CD4-positive, CD25-positive, alpha-beta regulatory T cell (primary cell): ENCODE measurements at regions not wholly inside any gene's neighbourhood (a gene's known extent, or its start where the extent isn't known, plus 50 kb on each side); places are given as distances from the start of the nearest gene placed in this dataset.
A peak's percentile ranks its signal among the peaks of the same experiment; 100 is the strongest.
"Not testable (repeated sequence)": the region's sequence is repeated elsewhere in the genome, so short reads cannot be mapped to it uniquely, and the experiment has no call there.

Source experiments
- ATAC-seq, 2 donors: fragments of 150-1000 bp; cut with Tn5 transposase; one replicate each; pipeline ENCODE4 v1.10.0; 2021; ENCODE audit warnings: low read depth in 2 of 2, moderate number of reproducible peaks in 2 of 2, moderate library complexity in 1 of 2
- DNase-seq, 3 donors: peaks; one replicate each; pipeline versions ENCODE4 v3.0.0 to v3.0.0-alpha.2; 2012 to 2022; ENCODE audit warnings: mixed read lengths in 1 of 3
- H3K27ac ChIP-seq: one replicate; pipeline ENCODE4 v1.7.0; 2013; ENCODE audit warnings: mild to moderate bottlenecking, low read length; ENCODE audit not compliant: insufficient read depth, poor library complexity, severe bottlenecking
- H3K27me3 ChIP-seq: one replicate; pipeline ENCODE4 v1.7.0; 2013; ENCODE audit warnings: low read length; ENCODE audit not compliant: control insufficient read depth, insufficient read depth
- H3K36me3 ChIP-seq: one replicate; pipeline ENCODE4 v1.7.0; 2013; ENCODE audit warnings: mild to moderate bottlenecking, low read length, moderate library complexity; ENCODE audit not compliant: control insufficient read depth, insufficient read depth
- H3K4me1 ChIP-seq: 2 replicates; pipeline ENCODE4 v1.7.0; 2013; ENCODE audit warnings: mild to moderate bottlenecking, low read length; ENCODE audit not compliant: insufficient read depth, control insufficient read depth, poor library complexity, severe bottlenecking
- H3K4me3 ChIP-seq: one replicate; pipeline ENCODE4 v1.7.0; 2013; ENCODE audit warnings: low read depth, mild to moderate bottlenecking, low read length, moderate library complexity
- H3K9me3 ChIP-seq, 2 experiments: 1 replicate in 1 of 2; 2 replicates in 1 of 2; pipeline ENCODE4 v1.7.0; 2013; ENCODE audit warnings: low read length in 2 of 2, mild to moderate bottlenecking in 1 of 2, moderate library complexity in 1 of 2; ENCODE audit not compliant: control insufficient read depth in 2 of 2
- H3K27ac Mint-ChIP-seq, 3 donors: one replicate each; pipeline ENCODE4 v1.8.0; 2020 to 2022; ENCODE audit warnings: mild to moderate bottlenecking in 3 of 3, mixed read lengths in 3 of 3, moderate library complexity in 2 of 3
- H3K27me3 Mint-ChIP-seq: one replicate; pipeline ENCODE4 v1.8.0; 2022; ENCODE audit warnings: mild to moderate bottlenecking, mixed read lengths
- H3K36me3 Mint-ChIP-seq: one replicate; pipeline ENCODE4 v1.8.0; 2020; ENCODE audit warnings: mixed read lengths
- H3K4me1 Mint-ChIP-seq, 4 donors: one replicate each; pipeline ENCODE4 v1.8.0; 2020 to 2022; ENCODE audit warnings: mixed read lengths in 4 of 4, mild to moderate bottlenecking in 1 of 4
- H3K4me3 Mint-ChIP-seq, 4 donors: one replicate each; pipeline ENCODE4 v1.8.0; 2020 to 2022; ENCODE audit warnings: mild to moderate bottlenecking in 4 of 4, mixed read lengths in 4 of 4, moderate library complexity in 3 of 4
- H3K9me3 Mint-ChIP-seq, 7 donors: one replicate each; pipeline ENCODE4 v1.8.0; 2020 to 2022; ENCODE audit warnings: mixed read lengths in 7 of 7, mild to moderate bottlenecking in 3 of 7, moderate library complexity in 2 of 7

DNA sequence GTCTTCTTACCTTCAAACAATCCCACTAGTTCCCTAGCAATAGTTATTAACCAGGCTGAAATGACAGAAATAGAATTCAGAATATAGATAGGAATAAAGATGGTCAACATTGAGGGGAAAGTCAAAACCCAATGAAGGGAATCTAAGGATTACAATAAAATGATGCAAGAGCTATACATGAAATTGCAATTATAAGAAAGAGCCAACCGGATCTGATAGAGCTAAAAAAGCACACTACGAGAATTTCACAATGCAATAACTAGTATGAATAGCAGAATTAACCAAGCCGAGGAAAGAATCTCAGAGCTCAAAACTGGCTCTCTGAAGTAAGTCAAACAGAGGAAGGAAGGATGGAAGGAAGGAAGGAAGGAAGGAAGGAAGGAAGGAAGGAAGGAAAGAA lies 288.7 kb upstream of the KCND2 start:
- Histone ChIP-seq H3K4me3 (no peak overlapping the region), H3K27ac (no peak overlapping the region), H3K4me1 (no peaks in the 10 kb centered on the region), H3K27me3 (no peaks in the 10 kb centered on the region), H3K9me3 (peaks cover 0 to 11% of the 10 kb centered on the region in 2 experiments), H3K36me3 (no peaks in the 10 kb centered on the region)
- no peak for DNase-seq
- Mint-ChIP-seq H3K4me3 (no peak overlapping the region), H3K4me1 (no peaks in the 10 kb centered on the region), H3K27me3 (no peaks in the 10 kb centered on the region), H3K9me3 (peaks cover 5 to 26% (median 9%) of the 10 kb centered on the region in 7 donors), H3K27ac (no peak overlapping the region), H3K36me3 (no peaks in the 10 kb centered on the region)
- no peak for ATAC-seq

DNA sequence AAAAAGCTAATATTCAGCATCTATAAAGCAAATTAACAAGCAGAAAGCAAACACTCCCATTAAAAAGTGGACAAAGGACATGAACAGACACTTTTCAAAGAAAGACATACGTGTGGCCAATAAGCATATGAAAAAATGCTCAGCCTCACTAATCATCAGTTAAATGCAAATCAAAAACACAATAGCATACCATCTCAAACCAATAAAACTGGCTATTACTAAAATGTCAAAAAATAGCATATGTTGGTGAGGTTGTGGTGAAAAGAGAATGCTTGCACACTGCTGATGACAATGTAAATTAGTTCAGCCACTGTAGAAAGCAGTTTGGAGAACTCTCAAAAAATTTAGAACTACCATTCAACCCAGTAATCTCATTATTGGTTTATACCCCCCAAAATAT lies 284.6 kb upstream of the KCND2 start:
- H3K4me1 Mint-ChIP-seq: no peaks in the 10 kb centered on the region
- ATAC-seq (no peak), DNase-seq (no peak)
- no peaks in the 10 kb centered on the region for H3K36me3 Mint-ChIP-seq
- H3K36me3 ChIP-seq: no peaks in the 10 kb centered on the region
- H3K27ac Mint-ChIP-seq: no peak overlapping the region
- no peaks in the 10 kb centered on the region for H3K4me1 ChIP-seq
- H3K4me3 Mint-ChIP-seq: no peak overlapping the region
- peaks cover 0 to 9% of the 10 kb centered on the region in 2 experiments for H3K9me3 ChIP-seq
- H3K27me3 ChIP-seq: no peaks in the 10 kb centered on the region
- no peaks in the 10 kb centered on the region for H3K27me3 Mint-ChIP-seq
- no peak overlapping the region for H3K4me3 ChIP-seq
- H3K27ac ChIP-seq: no peak overlapping the region
- peaks cover 7 to 27% (median 9%) of the 10 kb centered on the region in 7 donors for H3K9me3 Mint-ChIP-seq

DNA sequence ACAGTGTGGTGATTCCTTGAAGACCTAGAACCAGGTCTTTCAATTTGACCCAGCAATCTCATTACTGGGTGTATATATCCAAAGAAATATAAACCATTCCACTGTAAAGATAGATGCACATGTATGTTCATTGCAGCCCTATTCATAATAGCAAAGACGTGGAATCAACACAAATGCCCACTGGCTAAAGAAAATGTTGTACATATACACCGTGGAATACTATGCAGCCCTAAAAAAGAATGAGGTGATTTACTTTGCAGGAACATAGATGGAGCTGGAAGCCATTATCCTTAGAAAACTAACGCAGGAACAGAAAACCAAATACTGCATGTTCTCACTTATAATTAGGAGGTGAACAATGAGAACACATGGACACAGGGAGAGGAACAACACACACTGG lies 278.0 kb upstream of the KCND2 start:
- no peak for DNase-seq
- no peaks in the 10 kb centered on the region for H3K4me1 Mint-ChIP-seq
- H3K27ac ChIP-seq: no peak overlapping the region
- H3K9me3 ChIP-seq: no peaks in the 10 kb centered on the region
- peak overlapping the region in 1 of 4 donors; percentile 24 for H3K4me3 Mint-ChIP-seq
- no peaks in the 10 kb centered on the region for H3K27me3 ChIP-seq
- H3K27ac Mint-ChIP-seq: no peak overlapping the region
- no peak overlapping the region for H3K4me3 ChIP-seq
- peaks cover 2 to 16% (median 4%) of the 10 kb centered on the region in 7 donors for H3K9me3 Mint-ChIP-seq
- no peaks in the 10 kb centered on the region for H3K4me1 ChIP-seq
- ATAC-seq: no peak
- no peaks in the 10 kb centered on the region for H3K27me3 Mint-ChIP-seq
- H3K36me3 ChIP-seq: no peaks in the 10 kb centered on the region
- H3K36me3 Mint-ChIP-seq: no peaks in the 10 kb centered on the region

DNA sequence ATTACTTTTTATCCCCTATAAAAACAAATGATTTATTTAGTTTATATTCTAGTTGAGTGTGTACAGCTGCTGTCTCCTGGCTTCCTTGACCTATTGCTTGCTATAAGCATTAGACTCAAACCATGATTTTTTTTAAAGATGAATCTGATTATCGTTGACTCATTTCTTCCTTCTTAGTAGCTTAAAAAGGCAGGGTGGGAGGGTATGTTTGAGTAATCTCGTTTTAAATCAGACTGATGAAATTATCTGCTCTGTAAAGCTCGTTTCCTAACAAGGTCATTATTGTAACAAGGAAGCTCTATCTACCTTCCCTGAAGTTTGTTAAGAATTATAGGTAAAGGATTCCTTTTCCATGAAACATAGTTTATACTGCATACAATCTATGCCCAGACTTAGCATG lies 276.3 kb upstream of the KCND2 start:
- DNase-seq: no peak
- Mint-ChIP-seq H3K36me3 (no peaks in the 10 kb centered on the region), H3K4me1 (no peaks in the 10 kb centered on the region), H3K27ac (no peak overlapping the region), H3K27me3 (no peaks in the 10 kb centered on the region), H3K9me3 (peaks cover 0 to 17% (median 4%) of the 10 kb centered on the region in 7 donors), H3K4me3 (no peak overlapping the region)
- Histone ChIP-seq H3K4me3 (no peak overlapping the region), H3K27ac (no peak overlapping the region), H3K36me3 (no peaks in the 10 kb centered on the region), H3K9me3 (no peaks in the 10 kb centered on the region), H3K27me3 (no peaks in the 10 kb centered on the region), H3K4me1 (no peaks in the 10 kb centered on the region)
- ATAC-seq: no peak

DNA sequence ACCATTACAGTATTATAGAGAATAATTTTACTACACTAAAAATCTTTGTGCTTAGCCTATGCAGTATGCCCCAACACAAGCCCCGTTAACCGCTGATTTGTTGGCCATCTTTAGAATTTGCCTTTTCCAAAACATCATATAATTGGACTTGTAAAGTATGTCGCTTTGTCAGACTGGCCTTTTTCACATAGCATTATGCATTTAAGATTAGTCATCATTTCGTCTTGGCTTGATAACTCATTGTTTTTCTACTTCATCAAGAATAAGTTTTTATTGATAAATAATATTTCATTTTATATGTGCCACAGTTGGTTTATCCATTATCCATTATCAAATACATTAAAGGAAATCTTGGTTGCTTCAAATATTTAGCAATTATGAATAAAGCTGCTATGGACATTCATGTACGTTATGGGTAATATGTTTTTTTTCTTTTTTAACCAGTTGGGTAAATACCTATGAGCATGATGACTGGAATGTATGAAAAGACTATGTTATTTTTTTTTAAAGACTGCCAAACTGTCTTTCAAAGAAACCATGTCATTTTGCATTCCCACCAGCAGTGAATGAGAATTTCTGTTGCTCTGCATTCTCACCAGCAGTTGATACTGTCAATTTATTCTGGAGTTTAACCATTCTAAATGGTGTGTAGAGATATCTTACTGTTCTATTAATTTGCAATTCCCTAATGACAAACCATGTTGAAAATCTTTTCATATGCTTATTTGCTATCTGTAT lies 273.1 kb upstream of the KCND2 start:
- Histone ChIP-seq H3K36me3 (no peaks in the 10 kb centered on the region), H3K4me1 (no peaks in the 10 kb centered on the region), H3K9me3 (no peaks in the 10 kb centered on the region), H3K27ac (no peak overlapping the region), H3K4me3 (no peak overlapping the region), H3K27me3 (no peaks in the 10 kb centered on the region)
- ATAC-seq (no peak), DNase-seq (no peak)
- Mint-ChIP-seq H3K27me3 (no peaks in the 10 kb centered on the region), H3K4me3 (no peak overlapping the region), H3K9me3 (peaks cover 0 to 20% (median 5%) of the 10 kb centered on the region in 7 donors), H3K27ac (no peak overlapping the region), H3K4me1 (no peaks in the 10 kb centered on the region), H3K36me3 (no peaks in the 10 kb centered on the region)

DNA sequence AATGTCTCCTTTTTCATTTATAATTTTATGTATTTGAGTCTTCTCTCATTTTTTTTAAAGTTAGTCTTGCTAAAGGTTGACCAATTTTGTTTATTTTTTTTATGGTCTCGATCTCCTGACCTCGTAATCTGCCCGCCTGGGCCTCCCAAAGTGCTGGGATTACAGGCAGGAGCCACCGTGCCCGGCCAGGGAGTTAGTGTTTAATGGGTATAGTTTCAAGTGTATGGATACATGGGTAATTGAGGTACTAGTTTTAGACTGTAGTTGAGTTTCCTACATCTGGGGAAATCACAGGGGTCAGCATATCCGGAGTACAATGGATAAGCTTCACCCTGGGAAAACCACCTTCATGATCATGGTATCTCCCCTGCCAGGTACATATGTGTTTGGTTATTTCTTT lies 267.3 kb upstream of the KCND2 start:
- Mint-ChIP-seq H3K4me3 (no peak overlapping the region), H3K36me3 (no peaks in the 10 kb centered on the region), H3K27me3 (no peaks in the 10 kb centered on the region), H3K9me3 (peaks cover 0 to 31% (median 9%) of the 10 kb centered on the region in 7 donors), H3K27ac (no peak overlapping the region), H3K4me1 (no peaks in the 10 kb centered on the region)
- H3K4me1 ChIP-seq: no peaks in the 10 kb centered on the region
- DNase-seq (no peak), ATAC-seq (no peak)
- H3K4me3 ChIP-seq: no peak overlapping the region
- H3K36me3 ChIP-seq: no peaks in the 10 kb centered on the region
- H3K27ac ChIP-seq: no peak overlapping the region
- H3K9me3 ChIP-seq: peaks cover 0 to 5% of the 10 kb centered on the region in 2 experiments
- no peaks in the 10 kb centered on the region for H3K27me3 ChIP-seq

DNA sequence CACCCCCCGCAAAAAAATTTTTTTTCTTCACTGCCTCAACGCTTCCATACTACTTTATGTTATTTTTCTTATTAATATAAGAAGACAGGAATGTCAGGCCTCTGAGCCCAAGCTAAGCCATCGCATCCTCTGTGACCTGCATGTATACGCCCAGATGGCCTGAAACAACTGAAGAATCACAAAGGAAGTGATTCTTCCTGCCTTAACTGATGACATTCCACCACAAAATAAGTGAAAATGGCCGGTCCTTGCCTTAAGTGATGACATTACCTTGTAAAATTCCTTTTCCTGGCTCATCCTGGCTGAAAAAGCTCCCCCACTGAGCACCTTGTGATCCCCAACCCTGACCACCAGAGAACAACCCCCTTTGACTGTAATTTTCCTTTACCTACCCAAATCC lies 258.7 kb upstream of the KCND2 start:
- H3K9me3 Mint-ChIP-seq: peaks cover 0 to 33% (median 5%) of the 10 kb centered on the region in 7 donors
- H3K4me3 Mint-ChIP-seq, H3K4me1 ChIP-seq, H3K4me3 ChIP-seq, H3K36me3 Mint-ChIP-seq, H3K27ac ChIP-seq, H3K27ac Mint-ChIP-seq, H3K27me3 ChIP-seq, H3K27me3 Mint-ChIP-seq, DNase-seq, H3K9me3 ChIP-seq, H3K4me1 Mint-ChIP-seq, H3K36me3 ChIP-seq, ATAC-seq: not testable (repeated sequence)

DNA sequence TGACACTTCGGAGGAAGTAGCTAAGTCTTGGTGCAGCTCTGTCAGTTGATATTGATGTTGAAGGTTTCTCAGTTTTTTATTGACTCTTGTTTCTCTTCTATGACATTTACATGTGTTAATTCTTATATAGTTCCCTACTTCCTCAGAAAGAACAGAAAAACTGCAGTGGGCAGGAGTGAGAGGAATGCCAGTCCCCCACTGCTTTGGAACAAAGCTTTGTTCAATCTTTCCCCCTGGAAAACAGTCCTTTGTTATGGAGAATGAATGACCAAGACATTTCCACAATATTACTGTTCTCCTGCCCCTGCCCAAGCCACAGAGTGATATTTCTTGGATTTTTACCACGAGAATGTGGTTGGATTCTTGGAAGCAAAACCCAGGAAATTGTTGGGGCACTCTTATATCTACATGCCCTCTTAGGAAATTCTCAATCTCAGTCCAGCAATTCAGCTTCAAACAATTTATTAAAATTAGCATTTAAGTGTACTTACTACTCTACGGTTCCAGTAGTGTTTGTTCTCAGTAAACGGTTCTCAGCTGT lies 258.0 kb upstream of the KCND2 start:
- Histone ChIP-seq H3K9me3 (peaks cover 0 to 2% of the 10 kb centered on the region in 2 experiments), H3K27ac (no peak overlapping the region), H3K36me3 (no peaks in the 10 kb centered on the region), H3K4me3 (no peak overlapping the region), H3K4me1 (no peaks in the 10 kb centered on the region), H3K27me3 (no peaks in the 10 kb centered on the region)
- no peaks in the 10 kb centered on the region for H3K36me3 Mint-ChIP-seq
- H3K4me1 Mint-ChIP-seq: no peaks in the 10 kb centered on the region
- no peaks in the 10 kb centered on the region for H3K27me3 Mint-ChIP-seq
- H3K9me3 Mint-ChIP-seq: peaks cover 0 to 28% (median 4%) of the 10 kb centered on the region in 7 donors
- ATAC-seq (no peak), DNase-seq (no peak)
- H3K27ac Mint-ChIP-seq: no peak overlapping the region
- no peak overlapping the region for H3K4me3 Mint-ChIP-seq
